ENCODE measurements at regions not wholly inside any gene's neighbourhood (a gene's known extent, or its start where the extent isn't known, plus 50 kb on each side); places are given as distances from the start of the nearest gene placed in this dataset.
A peak's percentile ranks its signal among the peaks of the same experiment; 100 is the strongest.
"Not testable (repeated sequence)": the region's sequence is repeated elsewhere in the genome, so short reads cannot be mapped to it uniquely, and the experiment has no call there.

- H3K18ac ChIP-seq (ENCODE audit: low read length) = no peak overlapping the region
- no peak overlapping the region for H2AK5ac ChIP-seq (ENCODE audit: low read depth, low read length)
- peak overlapping the region; percentile 64 for H2AFZ ChIP-seq (ENCODE audit: low read length)
- H3K36me3 ChIP-seq (replicated peaks in 1 of 2; ENCODE audit: control insufficient read depth in 2 of 2, insufficient read depth in 2 of 2, low read length in 2 of 2) = no peaks in the 10 kb centered on the region
- H2BK12ac ChIP-seq (ENCODE audit: low read length) = no peak overlapping the region
- no peak overlapping the region for H2BK120ac ChIP-seq (ENCODE audit: low read depth, low read length)
- no peak overlapping the region for H4K8ac ChIP-seq (ENCODE audit: low read depth, low read length)
- H3K27ac ChIP-seq (replicated peaks; ENCODE audit: low read length) = no peak overlapping the region
- no peak overlapping the region for H3K23ac ChIP-seq (ENCODE audit: low read depth, low read length, poor library complexity)
- H3K4me1 ChIP-seq (ENCODE audit: control insufficient read depth in 2 of 2, insufficient read depth in 1 of 2, low read depth in 1 of 2, low read length in 2 of 2) = peaks cover 0 to 5% of the 10 kb centered on the region in 2 donors
- no peak overlapping the region for H3K4me3 ChIP-seq (ENCODE audit: low read length in 2 of 2)
- no peak overlapping the region for H3K14ac ChIP-seq (ENCODE audit: low read length)
- no peak overlapping the region for H3K4ac ChIP-seq (ENCODE audit: low read length)
- H3K4me2 ChIP-seq (ENCODE audit: insufficient read depth, low read length, poor library complexity, severe bottlenecking) = no peak overlapping the region
- no peak overlapping the region for H3K9ac ChIP-seq (ENCODE audit: low read depth, low read length, poor library complexity)
- peak; percentile 24 for DNase-seq (ENCODE audit: low spot score)
- no peaks in the 10 kb centered on the region for H3K27me3 ChIP-seq (ENCODE audit: control insufficient read depth in 3 of 3, insufficient read depth in 3 of 3, low read depth in 1 of 3, low read length in 3 of 3)
- WGBS, 2 donors (ENCODE audit: extremely low coverage in 2 of 2, insufficient read length in 2 of 2, insufficient replicate concordance in 1 of 2) = no CpG with 5 or more reads among the region's 15 CpGs
- peaks cover 0 to 3% of the 10 kb centered on the region in 2 donors for H3K9me3 ChIP-seq (replicated peaks in 1 of 2; ENCODE audit: control insufficient read depth in 2 of 2, insufficient read depth in 1 of 2, low read depth in 1 of 2, low read length in 2 of 2)
- H4K91ac ChIP-seq (ENCODE audit: low read depth, low read length, poor library complexity) = no peak overlapping the region
- H3K79me1 ChIP-seq (ENCODE audit: low read depth, low read length) = no peaks in the 10 kb centered on the region
- no peak overlapping the region for H2BK5ac ChIP-seq (ENCODE audit: low read length)
- no peak overlapping the region for H2BK15ac ChIP-seq (ENCODE audit: low read length)
These were observed 373.3 kb upstream of the SEMA6A start for GRCh38 chr5:116947691-116948528.

GRCh38 chr5:116945613-116946382 lies 371.2 kb upstream of the SEMA6A start:
- H2BK5ac ChIP-seq (ENCODE audit: low read length); H4K8ac ChIP-seq (ENCODE audit: low read depth, low read length); DNase-seq (ENCODE audit: low spot score); H3K27ac ChIP-seq (replicated peaks; ENCODE audit: low read length); H3K36me3 ChIP-seq (replicated peaks in 1 of 2; ENCODE audit: control insufficient read depth in 2 of 2, insufficient read depth in 2 of 2, low read length in 2 of 2); H2BK15ac ChIP-seq (ENCODE audit: low read length); H2AFZ ChIP-seq (ENCODE audit: low read length); H4K91ac ChIP-seq (ENCODE audit: low read depth, low read length, poor library complexity); H3K79me1 ChIP-seq (ENCODE audit: low read depth, low read length); H2AK5ac ChIP-seq (ENCODE audit: low read depth, low read length); H3K27me3 ChIP-seq (ENCODE audit: control insufficient read depth in 3 of 3, insufficient read depth in 3 of 3, low read depth in 1 of 3, low read length in 3 of 3); H3K18ac ChIP-seq (ENCODE audit: low read length); H3K4me2 ChIP-seq (ENCODE audit: insufficient read depth, low read length, poor library complexity, severe bottlenecking); H3K4me1 ChIP-seq (ENCODE audit: control insufficient read depth in 2 of 2, insufficient read depth in 1 of 2, low read depth in 1 of 2, low read length in 2 of 2); H3K23ac ChIP-seq (ENCODE audit: low read depth, low read length, poor library complexity); H3K9me3 ChIP-seq (replicated peaks in 1 of 2; ENCODE audit: control insufficient read depth in 2 of 2, insufficient read depth in 1 of 2, low read depth in 1 of 2, low read length in 2 of 2); H3K4ac ChIP-seq (ENCODE audit: low read length); H2BK12ac ChIP-seq (ENCODE audit: low read length); H3K4me3 ChIP-seq (ENCODE audit: low read length in 2 of 2); H3K9ac ChIP-seq (ENCODE audit: low read depth, low read length, poor library complexity); H3K14ac ChIP-seq (ENCODE audit: low read length); H2BK120ac ChIP-seq (ENCODE audit: low read depth, low read length): not testable (repeated sequence)
- WGBS, 2 donors (ENCODE audit: extremely low coverage in 2 of 2, insufficient read length in 2 of 2, insufficient replicate concordance in 1 of 2) = no CpG with 5 or more reads among the region's 17 CpGs

GRCh38 chr5:116944183-116944582 lies 369.6 kb upstream of the SEMA6A start:
- Histone ChIP-seq H3K4ac (ENCODE audit: low read length) (no peak overlapping the region), H2BK5ac (ENCODE audit: low read length) (no peak overlapping the region), H3K36me3 (replicated peaks in 1 of 2; ENCODE audit: control insufficient read depth in 2 of 2, insufficient read depth in 2 of 2, low read length in 2 of 2) (no peaks in the 10 kb centered on the region), H3K23ac (ENCODE audit: low read depth, low read length, poor library complexity) (no peak overlapping the region), H2BK120ac (ENCODE audit: low read depth, low read length) (no peak overlapping the region), H2BK12ac (ENCODE audit: low read length) (no peak overlapping the region), H2AFZ (ENCODE audit: low read length) (no peak overlapping the region), H3K9ac (ENCODE audit: low read depth, low read length, poor library complexity) (no peak overlapping the region), H3K18ac (ENCODE audit: low read length) (no peak overlapping the region), H3K27me3 (ENCODE audit: control insufficient read depth in 3 of 3, insufficient read depth in 3 of 3, low read depth in 1 of 3, low read length in 3 of 3) (no peaks in the 10 kb centered on the region), H3K79me1 (ENCODE audit: low read depth, low read length) (no peaks in the 10 kb centered on the region), H3K14ac (ENCODE audit: low read length) (no peak overlapping the region), H3K4me1 (ENCODE audit: control insufficient read depth in 2 of 2, insufficient read depth in 1 of 2, low read depth in 1 of 2, low read length in 2 of 2) (peaks cover 0 to 3% of the 10 kb centered on the region in 2 donors), H3K4me3 (ENCODE audit: low read length in 2 of 2) (no peak overlapping the region), H2BK15ac (ENCODE audit: low read length) (no peak overlapping the region), H4K91ac (ENCODE audit: low read depth, low read length, poor library complexity) (no peak overlapping the region), H4K8ac (ENCODE audit: low read depth, low read length) (no peak overlapping the region), H3K4me2 (ENCODE audit: insufficient read depth, low read length, poor library complexity, severe bottlenecking) (no peak overlapping the region), H3K27ac (replicated peaks; ENCODE audit: low read length) (no peak overlapping the region), H3K9me3 (replicated peaks in 1 of 2; ENCODE audit: control insufficient read depth in 2 of 2, insufficient read depth in 1 of 2, low read depth in 1 of 2, low read length in 2 of 2) (peaks cover 0 to 3% of the 10 kb centered on the region in 2 donors), H2AK5ac (ENCODE audit: low read depth, low read length) (no peak overlapping the region)
- WGBS, 2 donors (ENCODE audit: extremely low coverage in 2 of 2, insufficient read length in 2 of 2, insufficient replicate concordance in 1 of 2) = no CpG with 5 or more reads among the region's 5 CpGs
- DNase-seq (ENCODE audit: low spot score) = no peak

- peaks cover 0 to 3% of the 10 kb centered on the region in 2 donors for H3K9me3 ChIP-seq (replicated peaks in 1 of 2; ENCODE audit: control insufficient read depth in 2 of 2, insufficient read depth in 1 of 2, low read depth in 1 of 2, low read length in 2 of 2)
- H3K27ac ChIP-seq (replicated peaks; ENCODE audit: low read length) = no peak overlapping the region
- H3K79me1 ChIP-seq (ENCODE audit: low read depth, low read length) = no peaks in the 10 kb centered on the region
- no peak overlapping the region for H3K18ac ChIP-seq (ENCODE audit: low read length)
- no peak overlapping the region for H2BK15ac ChIP-seq (ENCODE audit: low read length)
- no peak overlapping the region for H2BK120ac ChIP-seq (ENCODE audit: low read depth, low read length)
- no peak overlapping the region for H4K91ac ChIP-seq (ENCODE audit: low read depth, low read length, poor library complexity)
- no peak overlapping the region for H3K9ac ChIP-seq (ENCODE audit: low read depth, low read length, poor library complexity)
- H3K14ac ChIP-seq (ENCODE audit: low read length) = no peak overlapping the region
- H2BK12ac ChIP-seq (ENCODE audit: low read length) = no peak overlapping the region
- no peaks in the 10 kb centered on the region for H3K27me3 ChIP-seq (ENCODE audit: control insufficient read depth in 3 of 3, insufficient read depth in 3 of 3, low read depth in 1 of 3, low read length in 3 of 3)
- H3K4me3 ChIP-seq (ENCODE audit: low read length in 2 of 2) = no peak overlapping the region
- H3K4me1 ChIP-seq (ENCODE audit: control insufficient read depth in 2 of 2, insufficient read depth in 1 of 2, low read depth in 1 of 2, low read length in 2 of 2) = peaks cover 5 to 9% of the 10 kb centered on the region in 2 donors
- no peak overlapping the region for H2AK5ac ChIP-seq (ENCODE audit: low read depth, low read length)
- H3K36me3 ChIP-seq (replicated peaks in 1 of 2; ENCODE audit: control insufficient read depth in 2 of 2, insufficient read depth in 2 of 2, low read length in 2 of 2) = no peaks in the 10 kb centered on the region
- no peak overlapping the region for H2BK5ac ChIP-seq (ENCODE audit: low read length)
- WGBS, 2 donors (ENCODE audit: extremely low coverage in 2 of 2, insufficient read length in 2 of 2, insufficient replicate concordance in 1 of 2) = no CpG with 5 or more reads among the region's 6 CpGs
- no peak overlapping the region for H4K8ac ChIP-seq (ENCODE audit: low read depth, low read length)
- no peak overlapping the region for H3K4ac ChIP-seq (ENCODE audit: low read length)
- no peak overlapping the region for H3K23ac ChIP-seq (ENCODE audit: low read depth, low read length, poor library complexity)
- DNase-seq (ENCODE audit: low spot score) = no peak
- no peak overlapping the region for H2AFZ ChIP-seq (ENCODE audit: low read length)
- no peak overlapping the region for H3K4me2 ChIP-seq (ENCODE audit: insufficient read depth, low read length, poor library complexity, severe bottlenecking)
These were observed 368.0 kb upstream of the SEMA6A start for GRCh38 chr5:116942622-116943021.

Data from neuronal stem cell (in vitro differentiated cells).